OCI-LY1 (cell line): ENCODE measurements at regions not wholly inside any gene's neighbourhood (a gene's known extent, or its start where the extent isn't known, plus 50 kb on each side); places are given as distances from the start of the nearest gene placed in this dataset.

Experiments
- H2AFZ ChIP-seq: fragments of 200-600 bp; sonication (generic), shearing (Covaris generic); 2 replicates; pipeline ENCODE4 v1.6.0; 2014; ENCODE audit warnings: antibody characterized with exemption, mild to moderate bottlenecking, low read length
- H3F3A ChIP-seq: fragments of 200-600 bp; sonication (generic), shearing (Covaris generic); 2 replicates; pipeline ENCODE4 v1.6.0; 2014; ENCODE audit warnings: mild to moderate bottlenecking, antibody characterized with exemption, low read length, moderate library complexity; ENCODE audit not compliant: insufficient read depth
- H3K27ac ChIP-seq: fragments of 200-600 bp; sonication (generic); 2 replicates; pipeline ENCODE4 v1.5.1; 2014; ENCODE audit warnings: low read length, mixed run types, mild to moderate bottlenecking, low read depth; ENCODE audit not compliant: poor library complexity, severe bottlenecking
- H3K27me3 ChIP-seq: fragments of 200-600 bp; sonication (generic); 2 replicates; pipeline ENCODE4 v1.6.0; 2014; ENCODE audit warnings: antibody characterized with exemption, mild to moderate bottlenecking, low read length, moderate library complexity; ENCODE audit not compliant: insufficient read depth
- H3K36me3 ChIP-seq: fragments of 200-600 bp; sonication (generic); 2 replicates; pipeline ENCODE4 v1.6.1; 2014; ENCODE audit warnings: mild to moderate bottlenecking, antibody characterized with exemption, low read length, moderate library complexity, mixed read lengths; ENCODE audit not compliant: insufficient read depth
- H3K4me1 ChIP-seq: fragments of 200-600 bp; sonication (generic); 2 replicates; pipeline ENCODE4 v1.5.1; 2014; ENCODE audit warnings: mild to moderate bottlenecking, low read length, moderate library complexity; ENCODE audit not compliant: insufficient read depth, severe bottlenecking
- H3K4me2 ChIP-seq: fragments of 200-600 bp; sonication (generic), shearing (Covaris generic); 2 replicates; pipeline ENCODE4 v1.6.1; 2014; ENCODE audit warnings: low read length
- H3K4me3 ChIP-seq: fragments of 200-600 bp; sonication (generic); 2 replicates; pipeline ENCODE4 v1.5.1; 2014; ENCODE audit warnings: low read length, low read depth, mild to moderate bottlenecking, mixed read lengths; ENCODE audit not compliant: poor library complexity, severe bottlenecking
- H3K79me2 ChIP-seq: fragments of 200-600 bp; shearing (Covaris generic); 2 replicates; pipeline ENCODE4 v1.6.1; 2016; ENCODE audit warnings: mixed run types, low read length, mixed read lengths; ENCODE audit not compliant: insufficient read depth
- H3K9ac ChIP-seq: fragments of 200-600 bp; sonication (generic), shearing (Covaris generic); 2 replicates; pipeline ENCODE4 v1.6.1; 2014; ENCODE audit warnings: mild to moderate bottlenecking, low read length, mixed read lengths
- H3K9me2 ChIP-seq: fragments of 200-600 bp; sonication (generic), shearing (Covaris generic); 2 replicates; pipeline ENCODE4 v1.6.1; 2014; ENCODE audit warnings: low read depth, mild to moderate bottlenecking, low read length, mixed read lengths
- H3K9me3 ChIP-seq: fragments of 200-600 bp; shearing (Covaris generic); 2 replicates; pipeline ENCODE4 v1.6.1; 2014; ENCODE audit warnings: low read length, mixed read lengths
- H4K20me1 ChIP-seq: fragments of 200-600 bp; sonication (generic), shearing (Covaris generic); 2 replicates; pipeline ENCODE4 v1.6.0; 2016; ENCODE audit warnings: mild to moderate bottlenecking, low read length; ENCODE audit not compliant: insufficient read depth
- EZH2 ChIP-seq: fragments of 200-600 bp; sonication (generic), shearing (Covaris generic); IDR thresholded peaks from 2 replicates; pipeline ENCODE4 v1.8.0; 2017; ENCODE audit warnings: borderline replicate concordance, mixed run types, mild to moderate bottlenecking, antibody characterized with exemption, low read length, moderate library complexity, mixed read lengths
- TF ChIP-seq, protein P1 (sequence below): fragments of 200-600 bp; sonication (generic), shearing (Covaris generic); IDR thresholded peaks from 2 replicates; pipeline ENCODE4 v1.5.1; 2017; ENCODE audit warnings: mild to moderate bottlenecking, antibody characterized with exemption, low read length, moderate library complexity, mixed read lengths

- Histone ChIP-seq H3K27ac (no peak overlapping the region), H3K4me1 (no peaks in the 10 kb centered on the region), H2AFZ (no peak overlapping the region), H4K20me1 (no peaks in the 10 kb centered on the region), H3K27me3 (no peaks in the 10 kb centered on the region), H3K36me3 (no peaks in the 10 kb centered on the region), H3K9me3 (no peaks in the 10 kb centered on the region), H3K4me2 (no peak overlapping the region), H3K9ac (no peak overlapping the region), H3K79me2 (no peaks in the 10 kb centered on the region), H3K9me2 (no peaks in the 10 kb centered on the region), H3K4me3 (no peak overlapping the region), H3F3A (no peaks in the 10 kb centered on the region)
- no peak for TF ChIP-seq EZH2
- TF ChIP-seq, protein P1, sequence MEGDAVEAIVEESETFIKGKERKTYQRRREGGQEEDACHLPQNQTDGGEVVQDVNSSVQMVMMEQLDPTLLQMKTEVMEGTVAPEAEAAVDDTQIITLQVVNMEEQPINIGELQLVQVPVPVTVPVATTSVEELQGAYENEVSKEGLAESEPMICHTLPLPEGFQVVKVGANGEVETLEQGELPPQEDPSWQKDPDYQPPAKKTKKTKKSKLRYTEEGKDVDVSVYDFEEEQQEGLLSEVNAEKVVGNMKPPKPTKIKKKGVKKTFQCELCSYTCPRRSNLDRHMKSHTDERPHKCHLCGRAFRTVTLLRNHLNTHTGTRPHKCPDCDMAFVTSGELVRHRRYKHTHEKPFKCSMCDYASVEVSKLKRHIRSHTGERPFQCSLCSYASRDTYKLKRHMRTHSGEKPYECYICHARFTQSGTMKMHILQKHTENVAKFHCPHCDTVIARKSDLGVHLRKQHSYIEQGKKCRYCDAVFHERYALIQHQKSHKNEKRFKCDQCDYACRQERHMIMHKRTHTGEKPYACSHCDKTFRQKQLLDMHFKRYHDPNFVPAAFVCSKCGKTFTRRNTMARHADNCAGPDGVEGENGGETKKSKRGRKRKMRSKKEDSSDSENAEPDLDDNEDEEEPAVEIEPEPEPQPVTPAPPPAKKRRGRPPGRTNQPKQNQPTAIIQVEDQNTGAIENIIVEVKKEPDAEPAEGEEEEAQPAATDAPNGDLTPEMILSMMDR: no peak
Observed at GRCh38 chr18:42683094-42683493, 432.4 kb downstream of the RIT2 start.

DNA sequence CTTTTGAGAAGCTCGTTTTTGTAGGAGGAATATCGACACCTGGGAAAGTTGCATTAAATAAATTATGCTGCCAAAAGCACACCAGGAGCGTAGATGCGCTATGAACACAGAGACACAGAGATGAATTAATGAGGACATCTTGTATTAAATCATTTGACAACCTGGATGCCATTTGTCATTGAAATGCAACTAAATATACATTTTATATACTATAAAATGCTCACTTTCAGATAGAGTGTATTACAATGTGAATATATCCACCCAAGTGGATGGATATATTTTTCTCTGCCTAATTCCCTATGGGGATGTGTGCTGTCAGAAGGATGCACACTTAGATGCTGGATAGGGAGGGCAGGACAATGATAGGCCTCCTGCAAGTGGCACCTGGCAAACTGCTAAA is 426.2 kb downstream of the RIT2 start:
- Histone ChIP-seq H2AFZ (no peak overlapping the region), H3K27me3 (no peaks in the 10 kb centered on the region), H3K4me2 (no peak overlapping the region), H4K20me1 (no peaks in the 10 kb centered on the region), H3K4me3 (no peak overlapping the region), H3K27ac (no peak overlapping the region), H3K9me2 (no peaks in the 10 kb centered on the region), H3K9me3 (no peaks in the 10 kb centered on the region), H3K79me2 (no peaks in the 10 kb centered on the region), H3K9ac (no peak overlapping the region), H3K4me1 (no peaks in the 10 kb centered on the region), H3F3A (no peaks in the 10 kb centered on the region), H3K36me3 (no peaks in the 10 kb centered on the region)
- TF ChIP-seq, protein P1: no peak
- no peak for TF ChIP-seq EZH2
